ENCODE measurements at regions not wholly inside any gene's neighbourhood (a gene's known extent, or its start where the extent isn't known, plus 50 kb on each side); places are given as distances from the start of the nearest gene placed in this dataset.

DNA sequence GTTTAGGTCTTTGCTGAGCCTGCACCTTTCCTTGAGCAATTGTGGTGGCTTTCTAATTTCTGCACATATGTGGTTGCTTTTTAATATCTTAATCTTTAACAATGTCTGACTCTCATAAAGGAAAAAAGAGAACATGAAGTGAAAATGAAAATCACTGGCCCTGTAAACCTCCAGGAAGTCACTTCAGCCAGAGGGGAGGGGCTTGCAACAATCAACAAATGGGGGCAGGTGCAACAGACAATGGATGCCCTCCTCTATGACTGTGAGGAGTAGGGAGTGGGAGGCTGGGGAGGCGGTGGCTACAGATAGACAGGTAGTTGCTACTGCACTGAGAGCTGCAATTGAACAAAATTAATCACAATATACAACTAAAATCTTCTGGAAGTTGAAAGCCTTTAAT, 1377.4 kb downstream of the XPNPEP1 start:
- H3K14ac ChIP-seq (ENCODE audit: insufficient read depth, low read length), result no peak overlapping the region
- H3K56ac ChIP-seq (ENCODE audit: insufficient read length, low read depth, low read length), result no peak overlapping the region
- H2BK20ac ChIP-seq (ENCODE audit: low read depth, low read length, poor library complexity, severe bottlenecking), result no peak overlapping the region
- no peak overlapping the region for H2BK12ac ChIP-seq (ENCODE audit: insufficient read length, low read depth, low read length)
- H3K23me2 ChIP-seq (ENCODE audit: insufficient read length, low read depth, low read length, poor library complexity, severe bottlenecking), result no peaks in the 10 kb centered on the region
- H3K79me2 ChIP-seq (ENCODE audit: insufficient read depth, low read length), result no peaks in the 10 kb centered on the region
- H3K27ac Mint-ChIP-seq, result no peak overlapping the region
- no peak overlapping the region for H4K5ac ChIP-seq (ENCODE audit: insufficient read length, low read depth, low read length)
- H4K20me1 ChIP-seq (ENCODE audit: control insufficient read depth, insufficient read depth, insufficient read length), result no peaks in the 10 kb centered on the region
- TF ChIP-seq, protein P1, sequence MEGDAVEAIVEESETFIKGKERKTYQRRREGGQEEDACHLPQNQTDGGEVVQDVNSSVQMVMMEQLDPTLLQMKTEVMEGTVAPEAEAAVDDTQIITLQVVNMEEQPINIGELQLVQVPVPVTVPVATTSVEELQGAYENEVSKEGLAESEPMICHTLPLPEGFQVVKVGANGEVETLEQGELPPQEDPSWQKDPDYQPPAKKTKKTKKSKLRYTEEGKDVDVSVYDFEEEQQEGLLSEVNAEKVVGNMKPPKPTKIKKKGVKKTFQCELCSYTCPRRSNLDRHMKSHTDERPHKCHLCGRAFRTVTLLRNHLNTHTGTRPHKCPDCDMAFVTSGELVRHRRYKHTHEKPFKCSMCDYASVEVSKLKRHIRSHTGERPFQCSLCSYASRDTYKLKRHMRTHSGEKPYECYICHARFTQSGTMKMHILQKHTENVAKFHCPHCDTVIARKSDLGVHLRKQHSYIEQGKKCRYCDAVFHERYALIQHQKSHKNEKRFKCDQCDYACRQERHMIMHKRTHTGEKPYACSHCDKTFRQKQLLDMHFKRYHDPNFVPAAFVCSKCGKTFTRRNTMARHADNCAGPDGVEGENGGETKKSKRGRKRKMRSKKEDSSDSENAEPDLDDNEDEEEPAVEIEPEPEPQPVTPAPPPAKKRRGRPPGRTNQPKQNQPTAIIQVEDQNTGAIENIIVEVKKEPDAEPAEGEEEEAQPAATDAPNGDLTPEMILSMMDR (conservative IDR thresholded peaks at IDR 0.05), result no peak
- no peak overlapping the region for H3K9ac ChIP-seq (ENCODE audit: extremely low read depth, insufficient read length, low read length)
- H2BK5ac ChIP-seq (ENCODE audit: insufficient read length, low read length), result no peak overlapping the region
- H3K27me3 Mint-ChIP-seq (ENCODE audit: low read depth), result peaks cover 3% of the 10 kb centered on the region; the same call in 1 of the 2 replicates
- H2AK5ac ChIP-seq (ENCODE audit: insufficient read length, low read length), result no peak overlapping the region
- no CpG with 5 or more reads among the region's 1 CpG for WGBS (ENCODE audit: extremely low coverage, insufficient read length, low lambda C conversion rate)
- H3K4ac ChIP-seq (ENCODE audit: low read depth, low read length), result no peak overlapping the region
- H2BK120ac ChIP-seq (ENCODE audit: low read depth, low read length, poor library complexity, severe bottlenecking), result no peak overlapping the region
- H3K4me1 ChIP-seq (ENCODE audit: insufficient read depth, low read length), result no peaks in the 10 kb centered on the region
- peak; percentile 46 for DNase-seq
- no peak overlapping the region for H4K91ac ChIP-seq (ENCODE audit: insufficient read length, low read depth, low read length)
- H4K8ac ChIP-seq (replicated peaks; ENCODE audit: insufficient read length, low read depth, low read length), result no peak overlapping the region
- H3K27me3 ChIP-seq (ENCODE audit: insufficient read depth, low read length), result no peaks in the 10 kb centered on the region
- H3K4me2 ChIP-seq (ENCODE audit: insufficient read depth, insufficient read length, low read length), result no peak overlapping the region
- peaks cover 2 to 12% of the 10 kb centered on the region in 2 experiments; a peak in 2 of 4 replicates for H3K4me1 Mint-ChIP-seq
- H3K9me3 ChIP-seq (ENCODE audit: control insufficient read depth, low read depth, low read length), result no peaks in the 10 kb centered on the region
- no peaks in the 10 kb centered on the region for H3K36me3 Mint-ChIP-seq (ENCODE audit: insufficient read depth in 1 of 3, low read depth in 3 of 3)
- H3K4me3 Mint-ChIP-seq, result no peak overlapping the region
- no peak overlapping the region for H3K23ac ChIP-seq (ENCODE audit: insufficient read length, low read depth, low read length)
- no peak overlapping the region for H3K18ac ChIP-seq (ENCODE audit: insufficient read length, low read depth, low read length)
- no peak overlapping the region for H3T11ph ChIP-seq (ENCODE audit: low read length)
- H3K27ac ChIP-seq (ENCODE audit: insufficient read length, low read depth, low read length), result no peak overlapping the region
- H3K79me1 ChIP-seq (ENCODE audit: insufficient read depth, low read depth, low read length, poor library complexity, severe bottlenecking), result no peaks in the 10 kb centered on the region
- H2BK15ac ChIP-seq (ENCODE audit: low read depth, low read length), result no peak overlapping the region
- H2AFZ ChIP-seq (ENCODE audit: low read length), result no peak overlapping the region
- H3K9me3 Mint-ChIP-seq, result no peaks in the 10 kb centered on the region

Data from H9 (cell line).